ENCODE measurements at regions not wholly inside any gene's neighbourhood (a gene's known extent, or its start where the extent isn't known, plus 50 kb on each side); places are given as distances from the start of the nearest gene placed in this dataset.

DNA sequence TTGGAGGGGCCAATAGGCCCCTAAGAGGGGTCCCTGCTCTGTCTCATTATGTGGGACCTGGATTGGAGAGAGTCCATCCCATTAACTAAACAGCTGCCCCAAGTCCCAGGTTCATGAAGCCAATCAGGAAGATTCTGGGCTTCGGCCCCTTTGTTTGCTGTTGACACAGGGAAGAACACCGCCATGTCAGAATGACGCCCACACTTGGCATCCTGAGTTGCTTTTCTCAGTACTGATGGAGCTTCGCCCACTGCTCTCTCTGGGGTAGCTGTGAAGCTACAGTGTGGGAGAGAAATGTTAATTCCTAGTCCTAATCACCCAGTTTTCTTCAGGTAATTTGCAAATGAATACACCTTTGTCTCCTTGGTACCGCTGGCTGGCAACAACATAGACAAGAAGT lies 264.7 kb downstream of the GLRX3 start:
- DNase-seq (ENCODE audit: low read depth, low spot score): no peak

DNA sequence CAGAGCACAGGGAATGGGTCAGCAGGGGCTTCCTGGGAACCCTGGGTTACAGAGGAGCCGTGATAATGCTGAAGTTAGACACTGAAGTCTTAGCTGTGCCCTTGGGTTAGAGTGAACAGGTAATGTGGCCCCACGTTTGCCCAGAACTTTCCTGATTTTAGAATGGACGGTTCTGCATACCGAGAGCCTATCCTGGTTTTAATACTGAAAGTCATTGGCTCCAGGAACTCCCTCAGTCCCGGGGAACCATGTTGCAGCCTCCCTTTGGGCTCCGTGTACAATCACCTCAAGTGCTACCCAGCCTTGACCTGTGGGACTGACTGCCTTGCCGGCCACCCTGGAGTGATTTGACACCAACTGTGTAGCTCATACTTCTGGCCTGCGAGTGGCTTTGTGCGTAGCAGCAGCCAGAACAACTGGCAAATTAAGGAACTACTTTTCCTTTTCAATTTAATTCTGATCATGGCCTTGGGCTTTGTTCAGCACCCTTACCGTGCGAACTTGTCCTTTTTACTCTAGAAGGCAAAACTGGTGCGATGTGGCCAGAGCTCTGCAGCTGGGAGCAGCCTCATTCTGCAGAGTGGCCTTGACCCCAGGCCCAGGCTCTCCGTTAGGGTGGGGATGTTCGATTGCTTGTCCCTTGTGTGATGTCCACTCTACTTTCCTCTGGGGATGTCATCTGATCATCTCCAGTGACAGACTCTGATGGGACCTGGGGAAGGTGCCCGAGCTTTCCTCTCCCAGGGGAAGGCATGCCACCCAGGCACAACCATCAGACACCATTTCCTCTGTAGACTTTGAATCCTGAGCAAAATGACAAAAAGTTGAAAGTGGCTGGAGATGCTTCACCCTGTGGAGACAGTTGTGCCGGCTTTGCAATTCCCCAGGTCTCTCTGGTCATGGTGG lies 265.9 kb downstream of the GLRX3 start:
- no peak for DNase-seq (ENCODE audit: low read depth, low spot score)

DNA sequence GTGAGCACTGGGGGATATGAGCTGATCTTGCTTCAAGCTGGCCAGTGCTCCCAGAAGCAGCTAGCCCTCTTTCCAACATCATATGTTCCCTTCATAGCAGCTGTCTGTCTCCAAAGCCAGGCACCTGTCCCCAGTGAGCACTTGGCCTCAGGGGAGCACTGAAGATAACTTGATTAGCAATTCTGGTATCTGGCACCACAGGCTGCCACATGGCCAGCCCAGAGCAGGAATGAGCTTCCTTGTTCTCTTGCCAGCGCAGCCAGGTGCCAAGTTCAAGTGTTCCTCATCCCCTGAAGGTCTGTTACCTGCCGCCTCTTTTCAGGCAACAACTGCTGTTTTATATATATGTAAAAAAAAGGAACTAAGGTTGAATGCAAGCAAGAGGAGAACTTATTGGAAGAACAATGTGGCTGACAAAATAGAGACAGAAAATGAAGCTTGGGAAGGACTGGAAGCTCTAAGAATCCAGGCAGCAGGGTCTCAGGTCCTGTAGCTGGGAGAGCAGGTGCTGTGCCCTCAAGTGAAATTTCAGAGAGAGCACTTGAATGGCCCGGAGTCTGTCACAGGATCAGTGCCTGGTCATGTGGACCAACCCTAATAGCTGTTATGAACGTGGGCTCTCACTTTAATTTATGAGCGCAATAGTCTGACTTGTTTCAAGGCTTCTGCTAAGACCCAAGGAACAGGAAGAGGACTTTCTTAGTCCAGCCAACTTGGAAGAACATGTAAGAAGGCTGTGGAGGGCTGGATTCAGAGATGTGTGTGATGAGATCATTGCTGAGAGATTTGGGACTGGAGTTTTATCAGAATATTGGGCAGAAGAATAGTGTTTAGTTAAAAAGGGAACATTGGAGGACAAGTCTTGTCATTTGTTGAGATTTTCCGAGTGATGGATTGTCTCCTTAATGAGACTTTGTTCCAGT lies 267.2 kb downstream of the GLRX3 start:
- no peak for DNase-seq (ENCODE audit: low read depth, low spot score)

DNA sequence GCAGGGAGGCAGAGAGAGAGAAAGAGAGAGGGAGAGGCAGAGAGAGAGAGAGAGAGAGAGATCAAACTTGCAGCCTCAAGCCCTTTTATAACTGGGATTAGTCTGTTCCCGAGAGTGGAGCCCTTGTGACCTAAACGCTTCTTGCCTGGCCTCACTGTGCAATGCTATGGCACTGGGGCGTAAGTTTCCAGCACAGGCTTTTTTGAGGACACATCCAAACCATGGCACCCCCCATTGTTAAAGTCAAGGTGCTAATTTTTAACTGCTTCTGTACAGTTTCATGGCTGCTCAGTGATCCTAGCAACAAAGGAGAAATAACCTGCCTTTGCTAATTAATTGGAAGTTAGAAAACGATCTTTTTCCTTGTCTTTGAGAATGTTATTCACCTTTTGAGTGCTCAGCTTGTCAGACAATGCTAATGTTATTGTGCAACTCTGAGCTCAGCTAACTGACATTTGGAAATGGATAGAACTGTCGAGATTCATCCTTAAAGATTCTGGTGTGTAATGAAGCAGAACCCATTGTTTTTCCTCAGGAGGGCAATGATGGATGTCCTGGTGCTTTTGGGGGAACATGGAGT lies 268.4 kb downstream of the GLRX3 start:
- no peak for DNase-seq (ENCODE audit: low read depth, low spot score)

DNA sequence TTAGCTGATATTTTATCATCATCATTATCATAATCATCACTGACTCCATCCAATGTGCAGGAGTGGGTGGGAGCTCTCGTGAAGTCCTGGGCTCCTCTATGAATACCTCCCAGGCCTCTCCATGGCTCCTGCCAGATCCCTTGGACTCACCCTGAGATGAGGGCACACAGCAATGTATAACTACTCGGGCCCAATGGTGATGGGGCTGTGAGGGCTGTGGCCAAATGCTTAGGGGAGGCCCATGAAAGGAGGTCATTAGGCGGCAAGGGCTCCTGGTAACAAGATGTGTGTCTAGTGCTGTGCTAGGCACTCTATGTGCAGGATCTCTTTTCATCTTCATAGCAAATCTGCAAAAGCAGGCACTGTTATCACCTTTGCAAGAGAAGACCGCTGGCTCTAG lies 270.9 kb downstream of the GLRX3 start:
- DNase-seq (ENCODE audit: low read depth, low spot score): no peak

DNA sequence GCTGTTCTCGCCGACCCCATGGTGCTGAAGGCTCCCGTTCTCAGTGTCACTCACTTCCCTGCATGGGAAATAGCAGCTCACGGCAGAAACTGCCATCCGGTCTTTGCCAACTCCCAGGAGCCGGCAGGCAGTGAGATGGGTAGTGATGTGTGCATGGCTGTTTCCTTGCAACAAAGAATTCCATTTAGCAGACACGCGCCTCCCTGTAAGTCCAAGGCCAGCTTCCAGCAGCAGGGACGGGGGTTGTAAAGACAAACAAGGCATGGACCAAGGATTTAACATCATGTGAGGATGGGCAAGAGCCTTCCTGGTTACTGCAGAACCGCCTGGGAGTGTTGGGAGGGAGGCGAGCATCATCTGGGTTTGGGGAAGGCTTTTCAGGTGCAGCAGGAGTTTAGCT lies 273.1 kb downstream of the GLRX3 start:
- no peak for DNase-seq (ENCODE audit: low read depth, low spot score)

DNA sequence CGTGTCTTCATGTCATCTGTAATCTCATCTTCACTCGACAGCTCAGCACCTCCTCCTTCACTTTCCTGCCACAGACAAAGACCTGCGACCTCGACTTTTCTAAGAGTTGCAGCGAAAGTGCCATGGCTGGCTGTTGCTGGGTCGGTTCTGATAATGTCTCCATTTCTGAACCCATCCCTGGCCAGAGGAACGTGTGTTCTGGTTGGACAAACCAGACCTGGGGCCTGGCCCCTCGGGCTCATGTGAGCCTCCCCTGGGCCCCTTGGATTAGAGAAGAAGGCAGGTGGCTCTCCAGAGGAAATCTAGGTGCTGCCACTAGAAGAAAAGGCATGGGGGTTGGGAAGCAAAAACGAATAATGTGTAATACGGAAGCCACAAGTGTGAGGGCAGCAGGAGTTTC lies 273.7 kb downstream of the GLRX3 start:
- DNase-seq (ENCODE audit: low read depth, low spot score): no peak

DNA sequence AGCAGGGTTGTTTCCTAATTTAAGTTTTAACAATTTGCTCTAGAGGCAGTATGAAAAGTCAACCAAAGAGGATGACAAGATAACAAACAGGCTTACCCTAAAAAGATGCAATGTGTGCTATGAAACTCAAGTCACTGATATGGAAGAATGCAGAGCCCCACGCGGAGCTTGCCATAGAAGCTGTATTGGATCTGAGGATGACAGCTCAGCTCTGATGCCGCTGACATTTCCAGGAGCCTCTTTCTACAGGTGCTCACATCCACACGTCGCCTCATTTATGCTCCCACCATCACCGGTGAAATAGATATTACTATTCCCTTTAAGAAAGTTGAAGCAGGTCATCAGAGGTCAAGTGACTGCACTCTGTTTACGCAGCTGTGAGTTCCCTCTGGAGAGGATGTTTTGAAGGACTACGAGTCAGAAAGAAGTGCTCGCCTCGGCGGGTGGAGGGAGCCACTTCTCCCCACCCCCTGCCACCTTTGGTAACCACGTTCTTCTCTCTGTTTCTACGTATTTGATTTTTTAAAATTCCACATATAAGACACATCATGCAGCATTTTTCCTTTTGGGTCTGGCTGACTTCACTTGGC lies 275.4 kb downstream of the GLRX3 start:
- DNase-seq (ENCODE audit: low read depth, low spot score): no peak

DNA sequence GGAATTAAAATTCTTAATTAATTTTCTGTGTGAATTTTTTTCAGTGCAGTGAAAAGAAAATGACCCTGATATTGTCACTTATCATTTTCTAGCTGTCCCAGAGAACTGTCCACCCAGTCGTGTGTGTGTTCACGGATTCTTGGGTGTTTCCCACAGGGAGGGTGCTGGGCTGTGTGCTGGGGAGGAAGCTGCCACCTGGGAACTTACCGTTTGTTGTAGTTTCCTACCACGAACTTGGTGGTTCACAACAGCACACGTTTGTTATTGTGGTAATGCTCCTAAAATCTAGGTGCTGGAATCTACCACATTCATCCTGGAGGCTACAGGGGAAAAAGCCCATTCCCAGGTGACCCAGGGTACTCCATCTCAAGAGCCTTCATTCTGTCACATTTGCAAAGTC lies 276.1 kb downstream of the GLRX3 start:
- DNase-seq (ENCODE audit: low read depth, low spot score): no peak

DNA sequence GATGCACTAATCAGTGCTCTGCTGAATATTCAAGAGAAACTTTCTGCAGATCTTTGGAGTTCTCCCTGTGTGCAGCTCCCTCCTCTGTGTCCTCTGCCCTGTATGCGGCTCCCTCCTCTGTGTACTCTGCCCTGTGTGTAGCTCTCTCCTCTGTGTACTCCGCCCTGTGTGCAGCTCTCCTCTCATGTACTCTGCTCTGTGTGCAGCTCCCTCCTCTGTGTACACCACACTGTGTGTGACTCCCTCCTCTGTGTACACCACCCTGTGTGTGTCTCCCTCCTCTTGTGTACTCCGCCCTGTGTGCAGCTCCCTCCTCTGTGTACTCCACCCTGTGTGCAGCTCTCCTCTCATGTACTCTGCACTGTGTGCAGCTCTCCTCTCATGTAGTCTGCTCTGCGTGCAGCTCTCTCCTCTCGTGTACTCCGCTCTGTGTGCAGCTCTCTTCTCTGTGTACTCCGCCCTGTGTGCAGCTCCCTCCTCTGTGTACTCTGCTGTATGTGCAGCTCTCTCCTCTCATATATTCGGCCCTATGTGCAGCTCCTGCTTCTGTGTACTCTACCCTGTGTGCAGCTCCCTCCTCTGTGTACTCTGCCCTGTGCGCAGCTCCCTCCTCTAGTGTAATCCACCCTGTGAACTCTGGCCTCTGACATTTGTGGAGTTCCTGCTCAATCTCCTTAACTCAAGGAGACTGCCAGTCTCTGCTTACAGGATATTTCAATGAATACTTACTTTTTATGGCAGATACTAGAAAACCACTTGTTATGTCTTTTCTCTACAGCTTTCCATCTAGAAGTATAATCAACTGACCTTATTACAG lies 280.4 kb downstream of the GLRX3 start:
- no peak for DNase-seq (ENCODE audit: low read depth, low spot score)

DNA sequence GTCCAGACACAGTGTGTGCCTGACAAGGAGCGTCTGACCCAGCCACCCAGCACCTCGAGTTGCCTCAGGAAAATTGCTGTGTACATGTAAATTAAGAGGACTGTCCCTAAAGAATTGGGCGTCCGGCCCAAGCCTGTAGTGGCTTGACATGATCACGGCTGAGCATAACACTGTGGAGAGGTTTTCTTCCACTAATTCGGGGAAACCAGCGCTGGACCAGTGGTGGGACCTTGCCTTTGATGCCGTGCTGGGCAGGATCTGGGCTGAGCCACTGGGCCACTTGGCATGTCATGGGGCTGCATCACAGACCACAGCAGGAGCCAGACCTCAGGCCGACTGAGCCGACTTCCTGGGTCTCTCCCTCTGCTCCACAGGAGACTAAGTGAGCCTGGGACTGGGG lies 282.5 kb downstream of the GLRX3 start:
- DNase-seq (ENCODE audit: low read depth, low spot score): no peak

DNA sequence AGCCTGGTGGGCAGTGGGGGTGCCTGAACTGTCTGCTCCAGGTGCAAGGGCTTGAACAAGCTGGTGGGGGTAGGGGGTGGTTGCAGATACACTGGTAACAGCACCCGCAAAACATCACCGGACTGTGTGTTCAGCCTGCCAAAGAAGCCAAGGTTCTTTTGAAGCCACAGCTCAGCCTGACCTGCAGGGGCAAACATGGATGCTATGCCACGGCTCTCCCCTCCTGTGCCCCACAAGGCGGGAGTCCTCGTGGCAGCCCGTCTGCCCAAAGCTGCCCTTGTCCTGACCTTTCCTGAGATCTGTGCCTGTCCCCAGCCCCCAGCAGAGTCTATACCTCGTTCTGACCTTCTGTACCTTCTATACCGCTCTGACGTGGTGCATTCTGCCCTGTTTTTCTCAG lies 285.7 kb downstream of the GLRX3 start:
- no peak for DNase-seq (ENCODE audit: low read depth, low spot score)

DNA sequence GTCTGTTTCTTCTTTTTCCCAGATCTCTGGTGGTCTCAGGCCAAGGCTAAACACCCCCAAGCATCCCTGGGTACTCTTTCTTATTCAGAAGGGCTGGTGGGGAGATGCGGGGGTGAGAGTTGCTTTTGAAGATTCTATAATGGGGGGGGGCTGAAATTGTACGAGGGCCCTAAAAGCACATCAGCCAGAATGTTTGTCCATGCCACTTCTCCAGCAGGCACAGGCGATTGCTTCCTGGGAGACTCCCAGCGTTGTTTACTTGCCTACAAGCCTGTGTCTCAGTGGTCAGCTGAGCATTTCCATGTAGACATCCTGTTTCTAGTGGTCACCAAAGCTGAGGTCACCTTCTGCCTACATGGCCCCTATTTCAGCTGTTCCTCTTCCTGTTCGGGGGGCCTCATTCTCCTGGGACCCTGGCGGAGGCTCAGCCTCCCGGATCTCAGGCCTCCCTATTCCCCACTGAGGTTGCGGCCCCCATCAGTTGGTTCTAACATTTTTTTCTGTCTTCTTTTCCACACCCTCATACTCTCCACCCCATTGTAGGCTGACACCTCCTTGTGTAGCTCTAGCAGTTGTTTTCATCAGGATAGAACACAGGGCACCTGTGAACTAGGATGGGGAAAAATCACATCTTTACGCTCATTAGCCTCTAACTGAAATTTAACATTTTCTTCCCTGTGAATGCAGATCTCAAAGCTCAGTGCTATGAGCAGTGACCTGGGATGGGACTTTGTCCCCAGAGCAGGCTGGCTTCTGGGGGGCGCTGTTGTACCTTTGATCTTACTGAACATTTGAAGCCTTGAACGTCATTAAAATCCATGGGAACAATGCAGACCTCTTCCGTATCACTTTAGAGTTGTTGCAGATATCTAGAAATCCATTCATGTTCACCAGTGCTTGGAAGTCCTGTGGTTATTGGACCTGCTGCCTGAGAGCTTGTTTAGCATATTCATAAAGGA lies 286.5 kb downstream of the GLRX3 start:
- DNase-seq (ENCODE audit: low read depth, low spot score): no peak

DNA sequence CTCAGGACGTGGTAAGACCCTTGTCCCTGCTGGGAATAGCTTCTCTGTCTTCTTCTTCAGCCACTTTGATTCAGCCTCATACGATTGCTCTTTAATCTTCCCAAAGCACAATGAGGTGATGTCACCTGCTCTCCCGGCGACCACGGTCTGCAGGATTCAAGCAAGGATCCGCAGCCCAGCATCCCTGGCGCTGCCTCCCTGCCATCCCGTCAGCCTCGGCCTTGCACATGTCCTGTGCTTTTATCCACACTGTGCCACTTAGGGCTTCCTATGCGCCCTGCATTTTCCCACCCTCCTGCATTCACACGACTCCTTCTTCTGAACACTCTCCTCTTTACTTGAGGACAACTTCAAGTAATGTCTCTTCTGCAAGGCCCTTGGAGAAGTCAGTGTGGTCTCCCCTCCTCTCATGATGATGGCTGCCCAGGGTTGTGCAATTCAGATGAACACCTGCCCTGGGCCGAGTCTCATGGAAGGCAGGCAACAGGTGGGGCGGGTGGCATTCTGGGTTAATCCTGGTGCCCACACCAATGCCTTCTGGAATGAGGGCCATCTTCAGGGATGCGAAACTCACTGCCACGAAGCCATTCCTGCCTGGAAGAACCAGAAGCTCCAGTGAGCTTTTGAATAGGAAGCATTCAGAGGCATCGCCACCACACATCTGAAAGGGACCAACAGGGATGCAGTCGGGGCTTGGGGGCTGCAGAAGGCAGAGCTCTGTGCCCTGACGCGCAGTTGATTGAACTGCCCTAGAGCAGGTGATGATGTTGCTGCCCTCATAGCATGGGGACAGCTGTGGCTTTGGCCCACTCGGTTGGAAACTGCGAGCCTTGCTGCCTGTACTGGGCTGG lies 287.5 kb downstream of the GLRX3 start:
- DNase-seq (ENCODE audit: low read depth, low spot score): no peak

DNA sequence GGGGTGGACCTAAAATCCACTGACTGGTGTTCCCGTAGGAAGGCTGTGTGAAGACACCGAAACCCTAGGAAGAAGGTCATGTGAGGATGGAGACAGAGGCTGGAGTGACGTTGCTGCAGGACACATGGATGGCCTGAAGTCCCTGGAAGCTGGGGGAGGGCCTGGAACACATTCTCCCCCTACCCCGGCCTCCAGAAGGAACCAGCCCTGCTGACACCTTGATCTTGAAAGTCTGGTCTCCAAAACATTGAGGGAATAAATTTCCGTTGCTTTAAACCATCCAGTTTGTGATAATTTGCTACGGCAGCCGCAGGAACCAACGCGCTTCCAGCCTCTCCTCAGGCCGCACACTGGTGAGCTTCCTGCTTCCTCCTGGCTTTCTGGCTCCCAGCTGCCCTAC lies 288.2 kb downstream of the GLRX3 start:
- no peak for DNase-seq (ENCODE audit: low read depth, low spot score)

DNA sequence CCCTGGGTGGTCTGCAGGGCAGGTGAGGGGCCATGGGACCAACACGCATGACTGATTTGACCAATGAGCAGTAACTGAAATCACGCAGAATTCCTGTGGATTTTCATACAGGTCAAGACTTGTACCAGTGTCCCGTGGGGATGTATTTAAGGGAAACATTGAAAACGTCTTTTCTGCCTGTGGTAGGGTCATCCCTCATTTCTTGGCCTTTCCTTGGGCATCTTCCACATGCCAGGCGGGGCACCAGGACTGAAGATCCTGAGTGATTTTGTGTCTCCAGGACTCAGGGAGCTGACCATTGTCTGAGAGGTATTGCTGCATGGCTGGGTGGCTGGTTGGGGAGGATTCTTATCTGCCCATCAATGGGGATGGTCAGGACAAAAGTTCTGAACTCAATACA lies 289.0 kb downstream of the GLRX3 start:
- DNase-seq (ENCODE audit: low read depth, low spot score): no peak

DNA sequence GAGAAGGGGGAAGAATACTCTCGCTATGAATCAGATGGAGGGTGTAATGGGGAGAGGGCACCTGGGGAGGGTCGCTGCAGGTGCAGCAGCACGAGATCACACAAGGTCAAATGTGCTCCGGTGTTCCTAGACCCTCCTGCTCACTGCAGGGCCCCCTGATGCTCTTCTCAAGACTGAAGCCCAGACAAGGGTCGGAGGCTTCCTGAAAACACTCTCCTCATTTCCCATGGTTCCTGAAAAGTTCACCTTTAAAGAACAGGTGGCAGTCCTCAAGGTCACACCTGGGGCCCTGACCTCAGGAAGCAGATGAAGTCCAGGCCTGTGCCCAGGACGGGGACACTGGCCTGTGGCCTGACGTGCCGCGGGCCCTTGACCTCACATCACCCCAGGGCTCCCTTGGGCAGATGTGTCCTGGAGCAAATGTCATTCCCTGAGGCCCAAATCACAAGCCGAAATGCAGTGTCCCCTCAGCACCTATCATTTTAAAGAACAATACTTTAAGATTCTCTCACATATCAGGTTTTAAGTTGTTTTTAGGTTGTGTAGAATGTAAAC lies 289.8 kb downstream of the GLRX3 start:
- DNase-seq (ENCODE audit: low read depth, low spot score): no peak

DNA sequence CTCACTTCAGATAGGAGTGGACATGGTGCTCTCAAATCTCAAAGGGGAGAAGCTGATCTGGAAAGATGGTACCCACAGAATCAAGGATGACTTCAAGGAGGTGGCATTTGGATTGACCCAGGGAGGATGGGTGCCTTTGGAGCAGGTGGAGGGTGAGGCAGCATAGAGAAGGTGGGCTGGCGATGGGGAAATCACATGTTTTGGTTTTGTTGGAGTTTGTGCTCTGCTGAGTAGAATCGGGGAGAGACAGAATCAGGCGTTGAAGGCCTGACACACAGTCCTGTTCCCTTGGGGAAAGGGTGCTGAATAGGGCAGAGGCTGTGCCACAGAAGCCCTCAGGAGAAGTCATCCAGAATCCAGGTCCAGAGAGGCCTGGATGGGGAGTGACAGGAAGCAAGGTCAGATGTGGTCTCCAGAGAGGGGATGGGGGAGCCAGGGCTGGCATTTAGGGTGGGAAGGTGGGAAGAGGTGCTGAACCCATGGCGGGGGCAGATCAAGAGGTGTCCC lies 291.1 kb downstream of the GLRX3 start:
- DNase-seq (ENCODE audit: low read depth, low spot score): no peak

Measured in activated CD4-positive, CD25-positive, alpha-beta regulatory T cell treated with anti-CD3 and anti-CD28 coated beads, Interleukin-2, amount 50 U/mL, for 16 hours (primary cell).